HG02642 (cell line): ENCODE measurements at regions not wholly inside any gene's neighbourhood (a gene's known extent, or its start where the extent isn't known, plus 50 kb on each side); places are given as distances from the start of the nearest gene placed in this dataset.
"Not testable (repeated sequence)": the region's sequence is repeated elsewhere in the genome, so short reads cannot be mapped to it uniquely, and the experiment has no call there.

Experiments
- ATAC-seq: cut with Tn5 transposase; IDR thresholded peaks from one replicate; pipeline ENCODE4 v1.9.1; 2021; ENCODE audit warnings: mild to moderate bottlenecking; ENCODE audit not compliant: unreplicated experiment, poor library complexity

GRCh38 chr20:56689318-56689717 is 60.2 kb downstream of the TFAP2C start:
- ATAC-seq: no peak

- ATAC-seq: no peak
These were observed 60.9 kb downstream of the TFAP2C start for GRCh38 chr20:56689852-56690485.

GRCh38 chr20:56690531-56691175 is 61.5 kb downstream of the TFAP2C start:
- no peak for ATAC-seq

DNA sequence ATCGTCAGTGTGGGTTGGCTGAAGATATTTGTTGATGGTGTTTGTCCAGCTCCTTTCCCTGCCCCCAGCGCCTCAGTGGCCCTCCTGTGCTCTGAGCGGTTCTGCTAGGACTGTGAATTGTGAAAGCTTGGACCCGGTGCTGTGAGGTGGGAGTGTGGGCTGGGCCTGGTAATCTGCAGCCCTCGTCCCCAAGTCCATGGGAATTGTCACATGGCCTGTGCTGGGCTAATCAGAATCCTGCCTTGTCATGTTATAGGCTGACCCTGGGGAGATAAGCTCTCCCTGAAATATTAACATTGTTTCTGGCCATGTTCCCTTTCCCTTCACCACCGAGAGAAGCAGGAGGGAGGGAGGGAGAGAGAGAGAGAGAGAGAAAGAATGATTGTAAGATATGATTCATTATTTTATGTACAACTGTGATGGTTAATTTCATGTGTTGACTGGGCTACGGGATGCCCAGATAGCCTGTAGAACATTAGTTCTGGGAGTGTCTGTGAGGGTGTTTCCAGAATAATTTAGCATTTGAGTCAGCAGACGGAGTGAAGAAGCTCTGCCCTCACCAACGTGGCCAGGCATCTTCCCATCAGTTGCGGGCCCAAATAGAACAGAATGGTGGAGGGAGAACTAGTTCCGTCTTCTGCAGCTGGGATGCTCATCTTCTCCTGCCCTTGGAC is 62.4 kb downstream of the TFAP2C start:
- no peak for ATAC-seq

- ATAC-seq: no peak
These were observed 64.1 kb downstream of the TFAP2C start for GRCh38 chr20:56693217-56693616.

- ATAC-seq: no peak
These were observed 68.4 kb downstream of the TFAP2C start for GRCh38 chr20:56697476-56697875.

DNA sequence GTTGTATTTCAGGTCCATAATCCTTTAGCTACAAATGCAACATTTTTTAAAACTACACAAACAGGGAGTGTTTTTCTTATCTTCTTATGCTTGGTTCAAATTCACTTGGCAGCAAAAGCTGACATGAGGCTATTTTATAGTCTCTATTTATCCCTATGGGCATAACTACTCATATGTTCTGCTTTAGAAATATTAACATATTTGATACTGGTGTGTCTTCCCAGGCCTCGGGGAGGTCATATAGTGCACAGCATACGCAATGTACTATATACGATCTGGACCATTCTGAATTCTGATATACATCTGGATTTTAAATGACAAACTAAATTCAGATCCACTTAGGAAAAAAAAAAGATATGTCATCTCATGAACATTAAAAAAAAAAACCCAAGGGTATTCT is 69.2 kb downstream of the TFAP2C start:
- no peak for ATAC-seq

DNA sequence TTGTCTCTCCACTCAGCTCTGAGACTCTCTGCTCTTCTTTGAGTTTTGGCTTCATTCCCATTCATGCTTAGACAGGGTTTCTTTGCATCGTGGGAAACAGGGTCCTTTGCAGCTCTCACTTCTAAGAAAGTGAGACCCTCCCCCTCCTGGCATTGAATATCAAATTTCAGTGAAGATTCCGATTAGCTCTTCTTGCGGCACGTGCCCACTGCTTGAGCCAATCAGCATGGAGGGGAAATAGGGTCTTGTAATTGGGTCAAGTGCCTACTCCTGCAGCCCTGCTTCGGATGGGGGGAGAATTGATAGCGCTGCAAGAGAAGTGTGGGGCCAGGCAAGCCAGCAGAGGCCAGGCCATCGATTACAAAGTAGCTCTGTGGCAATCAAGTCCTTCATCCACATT is 69.6 kb downstream of the TFAP2C start:
- no peak for ATAC-seq

GRCh38 chr20:56702931-56703840 is 74.1 kb downstream of the TFAP2C start:
- no peak for ATAC-seq

DNA sequence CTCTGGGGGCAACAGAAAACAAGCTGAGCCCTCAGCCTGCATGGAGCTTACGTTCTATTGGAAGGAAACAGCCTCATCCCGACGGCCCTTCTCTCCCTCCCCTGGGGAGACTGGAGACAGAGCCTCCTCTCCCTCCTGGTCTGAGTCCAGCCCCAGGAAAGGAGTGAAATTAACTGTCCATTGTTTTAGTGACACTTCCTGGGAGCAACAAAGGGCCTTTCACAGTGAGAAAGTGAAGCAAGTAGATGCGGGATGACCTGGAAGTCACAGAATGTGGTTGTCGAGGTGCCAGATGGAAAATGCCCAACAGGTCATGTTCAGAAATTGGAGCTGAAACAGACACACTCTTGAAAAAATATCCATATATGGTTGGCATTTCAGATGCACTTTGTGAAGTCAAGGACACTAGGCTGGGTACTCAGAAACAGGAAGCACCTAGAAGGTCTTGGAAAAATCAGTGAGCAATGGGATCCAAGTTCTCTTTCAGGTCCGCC is 77.8 kb downstream of the TFAP2C start:
- no peak for ATAC-seq

GRCh38 chr20:56708991-56709390 is 79.9 kb downstream of the TFAP2C start:
- no peak for ATAC-seq

GRCh38 chr20:56710125-56710524 is 81.0 kb downstream of the TFAP2C start:
- ATAC-seq: no peak

DNA sequence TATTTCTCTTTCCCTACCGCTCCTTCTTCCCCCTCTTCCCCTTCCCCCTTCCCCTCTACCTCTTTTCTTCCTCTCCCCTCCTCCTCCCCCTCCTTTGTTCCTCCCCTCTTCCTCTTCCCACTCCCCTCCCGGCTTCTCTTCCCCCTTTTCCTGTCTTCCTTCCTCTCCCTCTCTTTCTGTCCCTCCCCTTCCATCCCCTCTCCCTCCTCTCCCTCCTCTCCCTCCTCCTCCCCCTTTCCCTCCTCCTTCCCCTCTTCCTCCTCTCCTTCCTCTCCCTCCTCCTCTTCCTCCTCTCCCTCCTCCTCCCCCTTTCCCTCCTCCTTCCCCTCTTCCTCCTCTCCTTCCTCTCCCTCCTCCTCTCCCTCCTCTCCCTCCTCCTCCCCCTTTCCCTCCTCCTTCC is 81.5 kb downstream of the TFAP2C start:
- ATAC-seq: not testable (repeated sequence)

DNA sequence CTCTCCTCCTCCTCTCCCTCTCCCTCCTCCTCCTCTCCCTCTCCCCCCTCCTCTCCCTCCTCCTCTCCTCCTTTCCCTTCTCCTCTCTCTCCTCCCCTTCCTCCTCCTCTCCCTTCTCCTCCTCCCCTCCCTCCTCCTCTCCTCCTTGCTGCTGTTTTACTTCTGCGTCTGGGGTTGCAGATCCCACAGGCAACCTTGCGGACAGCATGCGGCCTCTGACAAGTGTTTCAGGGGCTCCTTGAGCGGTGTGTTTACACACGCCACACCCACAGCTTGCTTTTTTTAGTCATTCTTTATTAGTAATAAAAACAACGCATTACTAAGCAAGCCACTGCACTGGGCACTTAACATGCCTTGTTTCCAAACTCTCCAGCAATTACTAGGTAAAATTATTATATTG is 81.9 kb downstream of the TFAP2C start:
- ATAC-seq: no peak

DNA sequence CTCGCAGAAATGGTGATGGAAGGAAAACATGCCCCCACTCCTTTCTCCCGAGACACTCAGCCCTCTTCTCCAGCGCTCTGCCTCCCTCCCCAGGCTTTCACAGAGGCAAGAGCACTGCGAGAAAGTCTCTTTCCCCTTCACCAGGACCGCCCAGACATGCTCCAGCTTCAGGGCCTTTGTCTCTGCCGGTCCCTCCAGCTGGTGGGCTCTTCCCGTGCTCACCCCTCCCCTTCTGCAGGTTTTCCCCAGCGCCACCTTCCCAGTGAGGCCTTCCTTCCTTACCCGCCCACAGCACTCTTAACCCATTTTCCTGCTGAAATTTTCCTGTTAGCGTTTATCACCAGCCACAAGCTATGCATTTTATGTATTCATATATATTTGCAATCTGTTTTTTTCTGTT is 86.2 kb downstream of the TFAP2C start:
- ATAC-seq: no peak

DNA sequence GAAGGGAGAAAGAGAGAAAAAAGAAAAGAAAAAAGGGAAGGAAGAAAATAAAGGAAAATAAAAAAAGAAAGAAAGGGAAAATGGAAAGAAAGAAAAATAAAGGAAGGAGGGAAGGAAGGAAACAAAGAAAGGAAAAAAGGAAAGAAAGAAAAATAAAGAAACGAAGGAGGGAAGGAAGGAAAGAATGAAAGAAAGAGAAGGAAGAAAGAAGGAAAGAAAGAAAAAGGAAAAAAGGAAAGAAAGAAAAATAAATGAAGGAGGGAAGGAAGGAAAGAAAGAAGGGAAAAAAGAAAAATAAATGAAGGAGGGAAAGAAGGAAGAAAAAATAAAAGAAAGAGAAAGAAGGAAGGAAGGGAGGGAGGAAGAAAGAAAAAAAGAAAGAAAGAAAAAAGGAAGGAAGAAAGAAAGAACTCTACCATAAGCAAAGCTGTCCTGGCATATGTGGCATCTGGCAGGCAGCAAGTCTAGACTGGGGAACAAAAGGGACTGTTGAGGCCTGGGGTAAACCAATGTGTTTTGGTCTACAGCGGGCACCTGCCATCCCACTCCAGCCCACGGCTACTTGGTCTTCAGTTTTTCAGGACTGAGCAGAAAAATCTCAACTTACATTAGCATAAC is 86.9 kb downstream of the TFAP2C start:
- no peak for ATAC-seq

- no peak for ATAC-seq
These were observed 87.7 kb downstream of the TFAP2C start for GRCh38 chr20:56716806-56717205.

GRCh38 chr20:56718816-56719215 is 89.7 kb downstream of the TFAP2C start:
- no peak for ATAC-seq

DNA sequence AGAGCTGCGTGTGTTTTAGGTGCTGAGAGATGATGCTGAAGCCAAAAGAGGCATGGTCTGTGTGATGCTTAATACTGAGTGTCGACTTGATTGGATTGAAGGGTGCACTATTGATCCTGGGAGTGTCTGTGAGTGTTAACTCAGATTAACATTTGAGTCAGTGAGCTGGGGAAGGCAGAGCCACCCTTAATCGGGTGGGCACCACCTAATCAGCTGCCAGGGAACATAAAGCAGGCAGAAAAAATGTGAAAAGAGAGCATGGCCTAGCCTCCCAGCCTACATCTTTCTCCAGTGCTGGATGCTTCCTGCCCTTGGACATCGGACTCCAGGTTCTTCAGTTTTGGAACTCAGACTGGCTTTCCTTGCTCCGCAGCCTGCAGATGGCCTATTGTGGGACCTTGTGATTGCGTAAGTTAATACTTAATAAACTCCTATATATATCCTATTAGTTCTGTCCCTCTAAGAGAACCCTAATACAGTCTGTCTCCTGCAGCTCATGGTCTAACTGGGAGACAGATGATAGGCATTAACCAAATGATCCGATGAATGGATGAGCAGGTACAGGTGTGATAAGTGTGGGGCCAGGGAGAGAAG is 91.6 kb downstream of the TFAP2C start:
- ATAC-seq: no peak

DNA sequence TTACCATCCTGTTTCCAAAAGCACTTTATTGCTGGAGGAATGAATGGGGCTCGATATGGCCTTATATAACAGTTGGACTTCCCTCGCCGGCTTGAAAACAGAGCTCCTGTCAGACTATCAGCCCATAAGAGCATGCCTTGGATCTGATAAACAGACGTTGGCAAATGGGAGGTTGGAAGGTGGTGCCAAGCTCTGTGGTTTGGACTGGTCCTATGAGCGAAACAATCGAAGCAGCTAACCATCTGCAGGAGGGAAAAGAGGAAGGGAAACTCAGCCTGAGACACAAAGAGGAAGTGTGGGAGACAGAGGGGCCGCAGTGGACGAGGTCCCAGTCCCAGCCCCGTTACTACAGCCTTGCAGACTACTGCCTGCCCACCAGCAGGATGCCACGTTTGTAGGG is 92.9 kb downstream of the TFAP2C start:
- ATAC-seq: no peak
